ENCODE measurements at regions not wholly inside any gene's neighbourhood (a gene's known extent, or its start where the extent isn't known, plus 50 kb on each side); places are given as distances from the start of the nearest gene placed in this dataset.

DNA sequence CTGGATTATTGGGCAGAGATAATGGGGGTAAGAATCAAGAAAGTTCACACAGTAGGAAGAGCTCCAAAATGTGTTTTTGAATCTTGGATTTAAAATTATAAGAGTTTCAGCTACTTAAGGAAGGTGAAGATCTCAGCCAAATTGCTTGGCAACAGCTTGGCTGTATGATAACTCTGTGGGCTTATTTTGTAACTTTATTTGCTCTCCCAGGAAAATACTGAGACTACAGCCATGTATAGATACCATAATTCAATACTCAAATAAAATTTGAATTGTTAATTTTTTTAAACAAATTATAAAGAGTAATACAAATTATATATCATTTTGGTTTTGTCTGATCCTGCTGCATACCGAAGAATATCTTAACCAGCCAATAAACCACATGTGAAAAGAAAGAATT, 129.5 kb upstream of the INPP4B start:
- TF ChIP-seq, protein P1, sequence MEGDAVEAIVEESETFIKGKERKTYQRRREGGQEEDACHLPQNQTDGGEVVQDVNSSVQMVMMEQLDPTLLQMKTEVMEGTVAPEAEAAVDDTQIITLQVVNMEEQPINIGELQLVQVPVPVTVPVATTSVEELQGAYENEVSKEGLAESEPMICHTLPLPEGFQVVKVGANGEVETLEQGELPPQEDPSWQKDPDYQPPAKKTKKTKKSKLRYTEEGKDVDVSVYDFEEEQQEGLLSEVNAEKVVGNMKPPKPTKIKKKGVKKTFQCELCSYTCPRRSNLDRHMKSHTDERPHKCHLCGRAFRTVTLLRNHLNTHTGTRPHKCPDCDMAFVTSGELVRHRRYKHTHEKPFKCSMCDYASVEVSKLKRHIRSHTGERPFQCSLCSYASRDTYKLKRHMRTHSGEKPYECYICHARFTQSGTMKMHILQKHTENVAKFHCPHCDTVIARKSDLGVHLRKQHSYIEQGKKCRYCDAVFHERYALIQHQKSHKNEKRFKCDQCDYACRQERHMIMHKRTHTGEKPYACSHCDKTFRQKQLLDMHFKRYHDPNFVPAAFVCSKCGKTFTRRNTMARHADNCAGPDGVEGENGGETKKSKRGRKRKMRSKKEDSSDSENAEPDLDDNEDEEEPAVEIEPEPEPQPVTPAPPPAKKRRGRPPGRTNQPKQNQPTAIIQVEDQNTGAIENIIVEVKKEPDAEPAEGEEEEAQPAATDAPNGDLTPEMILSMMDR (conservative IDR thresholded peaks at IDR 0.05): no peak
- no peak for TF ChIP-seq ZFX (IDR thresholded peaks at IDR 0.05)
